Endothelial cell of hepatic sinusoid (primary cell): ENCODE measurements at regions not wholly inside any gene's neighbourhood (a gene's known extent, or its start where the extent isn't known, plus 50 kb on each side); places are given as distances from the start of the nearest gene placed in this dataset.
"Not testable (repeated sequence)": the region's sequence is repeated elsewhere in the genome, so short reads cannot be mapped to it uniquely, and the experiment has no call there.

Experiments used
- in situ Hi-C: cut with HindIII; loops from 2 replicates; pipeline ENCODE4 v1.10.0; 2017; ENCODE audit warnings: low sequenced_read_pairs

DNA sequence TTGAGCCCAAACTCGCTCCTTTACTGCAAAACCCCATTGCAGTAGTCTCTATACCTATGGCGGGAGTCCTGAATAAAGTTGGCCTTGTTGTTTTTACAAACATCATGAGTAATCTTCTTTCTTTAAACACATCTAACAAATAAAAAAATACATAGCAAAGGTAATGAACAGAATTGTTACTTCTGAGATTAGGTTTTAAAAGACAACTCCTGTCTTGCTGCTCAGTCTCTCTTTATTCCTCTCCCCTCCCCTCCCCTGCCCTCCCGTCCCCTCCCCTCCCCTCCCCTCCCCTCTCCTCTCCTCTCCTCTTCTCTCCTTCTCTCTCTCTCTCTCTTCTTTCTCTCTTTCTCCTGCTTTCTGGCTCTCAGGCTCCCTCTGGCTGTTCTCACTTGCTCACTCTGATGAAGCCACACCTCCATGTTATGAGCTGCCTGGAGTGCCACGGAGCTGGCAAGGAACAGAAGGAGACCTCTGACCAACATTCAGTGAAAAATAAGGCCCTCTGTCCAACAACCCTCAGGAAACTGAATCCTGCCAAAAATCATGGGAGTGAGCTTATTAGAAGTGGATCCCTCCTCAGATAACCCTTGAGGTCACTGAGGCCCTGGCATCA lies 300.7 kb upstream of the MIR17HG start:
- in situ Hi-C loops: no loop called here

DNA sequence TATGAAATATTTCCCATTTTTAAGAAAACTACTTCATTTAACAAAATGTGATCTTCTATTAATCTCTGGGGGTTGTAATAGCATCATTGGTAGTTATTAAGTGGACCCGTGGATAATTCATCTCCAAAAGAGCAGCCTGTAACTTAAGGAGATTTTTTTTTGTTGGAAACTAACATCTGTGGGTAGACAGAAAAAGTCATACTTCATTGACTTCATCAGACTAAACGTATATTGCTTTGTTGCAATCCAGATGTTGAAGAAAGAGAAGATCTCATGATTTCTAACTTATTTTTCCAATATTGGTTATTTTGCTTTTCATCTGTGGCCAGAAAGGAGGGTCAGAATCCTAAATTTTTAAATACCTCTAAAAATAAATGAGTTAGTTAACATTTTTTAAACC lies 296.5 kb upstream of the MIR17HG start:
- in situ Hi-C loops: no loop called here

DNA sequence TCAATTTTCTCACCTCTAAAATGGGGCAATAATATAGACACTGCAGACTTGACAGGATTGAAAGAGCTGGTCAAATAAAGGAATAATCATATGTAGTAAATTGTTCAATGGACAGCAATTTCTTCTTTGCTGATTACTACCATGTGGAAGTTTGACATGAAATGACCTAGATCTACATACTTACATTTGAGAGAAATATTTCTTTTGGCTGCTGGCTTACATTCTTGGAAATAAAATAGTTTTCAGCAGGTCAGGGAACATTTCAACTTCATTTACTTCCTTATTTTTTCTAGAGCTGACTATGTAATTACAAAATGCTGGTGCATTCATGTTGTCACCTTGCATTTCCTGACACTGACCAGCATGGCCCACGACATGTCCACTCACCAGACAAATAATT lies 294.6 kb upstream of the MIR17HG start:
- in situ Hi-C loops: no loop called here

DNA sequence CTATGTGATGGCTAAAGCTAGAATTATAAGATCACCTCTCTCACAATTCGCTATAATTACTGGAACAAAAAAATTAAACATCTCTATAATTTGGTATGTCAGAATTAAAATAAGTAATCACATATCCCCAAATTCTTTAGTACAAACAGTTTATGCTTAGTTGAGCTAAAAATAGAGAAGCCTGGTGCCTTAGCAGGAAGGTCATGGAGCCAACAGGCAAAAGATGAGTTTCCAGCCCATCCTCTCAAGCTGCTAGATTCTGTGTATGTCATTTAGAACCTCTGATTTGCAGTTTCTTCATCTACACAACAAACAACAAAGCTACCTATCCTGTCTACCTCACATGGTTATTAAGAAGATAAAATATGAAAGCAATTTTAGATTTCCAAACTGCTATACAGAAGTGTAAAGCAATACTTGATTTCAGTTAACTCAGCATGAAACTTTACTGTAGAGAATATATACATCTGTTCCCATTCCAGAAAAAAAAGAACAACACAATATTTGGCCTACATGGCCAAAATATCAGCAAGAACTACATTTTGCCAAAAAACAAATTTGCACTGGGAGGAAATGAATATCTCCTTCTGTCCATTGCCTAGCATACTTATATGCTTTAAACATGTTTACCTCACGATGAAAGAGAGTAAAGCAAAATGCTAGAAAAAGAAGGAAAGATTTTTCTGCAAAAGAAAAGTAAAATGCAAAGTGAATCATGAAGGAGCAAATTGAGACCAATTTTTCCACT lies 294.0 kb upstream of the MIR17HG start:
- in situ Hi-C loops: no loop called here

DNA sequence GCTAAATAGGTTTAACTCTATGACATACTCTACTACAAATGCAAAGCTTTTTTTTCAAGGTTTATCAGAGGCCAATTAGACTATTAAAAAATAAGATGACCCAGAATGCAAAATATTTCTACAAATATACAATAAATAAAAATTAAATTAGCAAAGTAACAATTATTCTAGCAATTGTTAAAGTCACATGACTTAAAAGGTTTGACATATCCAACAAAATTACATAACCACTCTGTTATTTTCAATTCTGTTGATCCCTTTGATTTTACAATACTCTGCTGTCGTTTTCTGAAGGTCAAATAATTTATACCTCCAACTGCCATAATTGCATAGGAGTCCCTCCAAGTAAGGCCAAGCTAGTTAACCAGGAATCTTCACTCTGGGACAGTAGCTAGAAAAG lies 292.6 kb upstream of the MIR17HG start:
- in situ Hi-C loops: no loop called here

DNA sequence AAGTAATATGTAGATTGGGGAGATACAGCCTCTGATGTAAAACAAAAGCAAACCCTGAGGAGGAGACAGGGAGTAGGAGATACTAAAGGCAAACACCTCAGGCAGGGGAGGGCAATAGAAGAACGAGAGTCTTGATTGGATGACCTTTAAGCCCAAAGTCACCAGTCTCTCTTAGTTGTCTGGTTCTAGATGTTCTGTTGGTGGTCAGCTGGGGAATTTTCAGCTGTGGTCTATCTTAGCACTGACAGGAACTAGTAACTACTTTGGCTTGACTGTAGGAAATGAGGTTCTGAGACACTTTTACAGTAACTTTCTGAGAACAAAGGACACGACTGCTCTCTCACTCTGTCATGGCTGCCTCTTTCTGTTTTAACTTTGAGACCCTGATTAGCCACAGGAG lies 290.7 kb upstream of the MIR17HG start:
- in situ Hi-C loops: no loop called here

DNA sequence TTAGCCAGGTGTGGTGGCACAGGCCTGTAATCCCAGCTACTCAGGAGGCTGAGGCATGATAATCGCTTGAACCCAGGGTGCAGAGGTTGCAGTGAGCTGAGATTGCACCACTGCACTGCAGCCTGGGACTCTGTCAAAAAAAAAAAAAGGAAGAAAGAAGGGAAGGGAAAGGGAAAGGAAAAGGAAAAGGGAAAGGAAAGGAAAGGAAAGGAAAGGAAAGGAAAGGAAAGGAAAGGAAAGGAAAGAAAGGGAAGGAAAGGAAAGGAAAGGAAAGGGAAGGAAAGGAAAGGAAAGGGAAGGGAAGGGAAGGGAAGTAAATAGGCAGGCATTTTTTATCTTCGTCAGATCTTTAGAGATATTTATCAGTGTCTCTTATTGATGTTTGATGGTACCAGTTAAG lies 290.0 kb upstream of the MIR17HG start:
- in situ Hi-C loops: not testable (repeated sequence)

DNA sequence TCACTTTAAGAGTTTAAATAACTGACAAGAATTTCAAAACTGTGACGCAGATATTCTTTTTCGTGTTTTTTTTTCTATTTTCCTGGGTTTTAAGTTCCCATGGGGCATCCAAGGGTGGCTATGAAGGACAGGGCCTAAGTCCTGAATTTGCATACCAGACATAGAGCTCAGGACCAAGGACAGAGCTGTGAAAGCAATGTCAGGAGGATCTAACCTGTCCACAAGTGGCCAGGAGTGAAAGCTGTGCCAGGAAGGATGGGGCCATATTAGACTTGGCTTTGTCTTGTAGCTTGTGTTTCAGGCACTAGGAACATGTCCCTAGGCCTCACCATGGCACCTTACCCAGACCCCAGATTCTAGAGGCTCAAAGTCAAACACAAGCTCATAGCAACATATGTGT lies 289.4 kb upstream of the MIR17HG start:
- in situ Hi-C loops: no loop called here

DNA sequence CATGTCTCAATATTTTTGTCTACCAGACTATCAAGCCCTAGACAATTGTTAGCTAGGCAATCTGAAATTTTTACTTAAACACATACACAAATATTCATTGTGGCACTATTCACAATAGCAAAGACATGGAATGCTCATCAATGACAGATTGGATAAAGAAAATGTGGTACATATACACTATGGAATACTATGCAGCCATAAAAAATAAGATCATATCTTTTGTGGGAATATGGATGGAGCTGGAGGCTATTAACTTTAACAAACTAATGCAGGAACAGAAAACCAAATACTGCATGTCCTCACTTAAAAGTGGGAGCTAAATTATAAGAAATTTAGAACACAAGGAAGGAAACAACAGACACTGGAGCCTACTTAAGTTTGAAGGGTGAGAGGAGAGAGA lies 288.6 kb upstream of the MIR17HG start:
- in situ Hi-C loops: no loop called here

DNA sequence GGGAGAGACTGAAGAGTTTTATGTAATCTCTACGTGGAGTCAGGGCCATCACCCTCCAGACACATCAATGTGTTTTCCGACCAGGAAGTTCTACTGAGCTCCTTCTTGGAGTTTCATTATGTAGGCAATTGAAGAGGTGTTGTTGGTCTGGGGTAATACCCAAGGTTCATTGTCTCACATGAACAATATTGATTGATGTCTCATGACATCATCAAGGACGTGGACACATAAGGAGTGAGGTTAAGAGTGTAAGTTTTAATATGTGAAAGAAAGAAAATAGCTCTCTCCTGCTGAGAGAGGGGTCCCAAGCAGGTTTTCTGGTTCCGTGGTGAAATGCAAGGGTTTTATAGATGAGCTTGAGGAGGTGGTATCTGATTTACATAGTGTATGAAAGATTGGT lies 280.7 kb upstream of the MIR17HG start:
- in situ Hi-C loops: no loop called here

DNA sequence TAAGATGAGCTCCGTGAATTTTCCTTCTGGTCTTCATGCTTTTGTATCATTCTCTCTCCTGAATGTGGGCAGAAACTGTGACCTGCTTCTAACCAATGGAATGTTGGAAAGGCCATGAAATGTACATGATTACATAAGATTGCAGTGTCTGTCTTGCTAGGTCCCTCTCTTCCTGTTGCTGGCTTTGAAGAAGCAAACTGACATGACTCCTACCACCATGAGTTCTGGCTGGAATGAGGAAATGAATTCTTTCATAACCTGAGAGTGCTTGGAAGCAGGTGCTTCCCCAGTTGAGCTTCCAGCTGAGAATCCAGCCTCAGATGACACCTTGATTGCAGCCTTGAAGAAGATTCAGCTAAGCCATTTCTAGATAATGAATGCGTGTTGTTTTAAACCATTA lies 275.0 kb upstream of the MIR17HG start:
- in situ Hi-C loops: no loop called here

DNA sequence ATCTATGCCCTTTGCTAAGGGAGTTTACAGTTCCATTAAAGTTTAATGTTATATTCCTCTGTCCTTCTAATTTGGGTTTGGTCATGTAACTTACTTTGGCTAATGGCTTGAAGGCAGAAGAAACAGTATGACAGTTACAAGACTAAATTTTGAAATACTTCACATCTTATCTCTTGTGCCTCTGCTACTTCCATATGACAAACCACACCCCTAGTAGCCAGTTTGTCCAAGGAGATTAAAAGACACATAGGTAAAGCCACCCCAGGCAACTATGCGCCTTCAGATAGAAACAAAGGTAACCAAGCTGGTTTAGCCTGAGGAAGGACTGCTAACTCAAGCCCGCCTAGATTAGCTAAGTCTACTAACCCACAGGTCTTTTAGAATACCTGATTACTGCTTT lies 273.4 kb upstream of the MIR17HG start:
- in situ Hi-C loops: no loop called here

DNA sequence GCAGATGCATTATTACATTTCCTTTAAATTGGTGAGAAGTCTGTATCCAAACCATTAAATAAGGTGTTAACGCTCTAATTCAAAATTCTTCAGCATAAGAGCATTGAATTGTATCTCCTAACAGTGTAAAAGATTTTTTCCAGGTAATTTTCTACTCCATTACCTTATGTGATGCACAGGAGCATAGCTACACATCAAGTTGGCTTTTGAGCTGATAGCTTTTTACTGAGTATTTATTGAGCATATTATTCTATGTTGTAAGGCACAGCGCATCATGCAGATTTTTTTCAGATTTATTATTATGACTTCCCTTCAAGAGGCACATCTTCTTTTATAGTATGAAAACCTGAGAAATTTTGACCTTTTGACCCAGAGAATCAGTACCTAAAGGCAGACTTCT lies 270.7 kb upstream of the MIR17HG start:
- in situ Hi-C loops: no loop called here

DNA sequence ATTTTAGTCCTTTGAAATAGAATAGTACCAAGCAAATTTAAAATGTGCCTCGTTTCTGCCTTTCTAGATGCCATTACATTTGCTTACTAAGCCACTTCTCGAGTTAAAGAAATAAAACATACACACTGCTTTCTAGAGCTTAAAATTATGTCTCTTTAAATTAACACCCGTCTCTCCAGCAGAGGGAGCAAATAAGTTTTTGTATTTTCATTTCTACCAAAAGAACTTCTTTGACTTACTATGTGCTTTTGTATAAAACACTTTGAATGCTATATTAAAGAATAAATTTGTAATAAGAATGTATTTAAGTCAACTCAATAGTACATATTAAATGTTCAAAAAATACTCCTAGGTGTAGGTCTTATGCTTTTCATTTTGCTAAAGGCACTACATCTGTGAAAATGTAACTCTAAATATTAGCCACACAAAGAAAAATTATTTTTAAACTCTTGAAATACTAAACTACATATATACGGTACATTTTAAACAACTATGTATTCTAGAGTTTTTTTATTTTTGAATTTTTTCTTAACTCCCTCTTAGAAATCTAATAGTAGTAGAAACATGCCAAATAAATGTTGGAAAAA lies 269.3 kb upstream of the MIR17HG start:
- in situ Hi-C loops: no loop called here

DNA sequence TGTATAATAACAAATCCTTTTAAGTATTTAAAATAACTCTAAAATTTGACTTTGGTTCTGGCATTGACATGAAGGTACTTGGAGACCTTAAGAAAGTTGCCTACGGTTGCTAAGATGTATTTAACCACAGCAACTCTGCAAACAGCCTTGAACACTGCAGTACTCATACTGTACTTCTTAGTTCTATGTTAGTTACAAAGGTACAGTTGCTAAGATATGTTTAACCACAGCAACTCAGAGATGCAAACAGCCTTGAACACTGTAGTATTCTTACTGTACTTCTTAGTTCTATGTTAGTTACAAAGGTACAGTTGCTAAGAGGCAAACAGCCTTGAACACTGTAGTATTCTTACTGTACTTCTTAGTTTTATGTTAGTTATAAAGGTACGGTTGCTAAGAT lies 268.3 kb upstream of the MIR17HG start:
- in situ Hi-C loops: no loop called here

DNA sequence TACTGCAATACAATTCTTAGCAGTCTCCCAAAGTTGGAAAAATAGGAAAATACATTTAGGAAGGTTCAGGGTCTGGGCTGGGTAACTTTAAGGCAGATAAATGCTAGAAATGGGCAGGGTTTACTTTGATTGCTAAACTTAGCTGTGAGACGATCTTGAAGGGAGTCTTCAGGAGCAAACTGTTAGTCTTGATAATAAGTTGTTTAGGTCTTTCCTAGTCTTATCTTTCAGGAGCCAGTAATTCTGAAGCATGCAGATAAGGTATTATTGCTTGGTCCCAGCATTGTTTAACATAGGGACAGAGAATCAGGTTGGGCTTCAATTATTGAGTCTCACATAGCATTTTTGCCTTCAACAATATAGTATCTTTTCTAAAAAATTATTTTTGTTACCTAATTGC lies 262.4 kb upstream of the MIR17HG start:
- in situ Hi-C loops: no loop called here

DNA sequence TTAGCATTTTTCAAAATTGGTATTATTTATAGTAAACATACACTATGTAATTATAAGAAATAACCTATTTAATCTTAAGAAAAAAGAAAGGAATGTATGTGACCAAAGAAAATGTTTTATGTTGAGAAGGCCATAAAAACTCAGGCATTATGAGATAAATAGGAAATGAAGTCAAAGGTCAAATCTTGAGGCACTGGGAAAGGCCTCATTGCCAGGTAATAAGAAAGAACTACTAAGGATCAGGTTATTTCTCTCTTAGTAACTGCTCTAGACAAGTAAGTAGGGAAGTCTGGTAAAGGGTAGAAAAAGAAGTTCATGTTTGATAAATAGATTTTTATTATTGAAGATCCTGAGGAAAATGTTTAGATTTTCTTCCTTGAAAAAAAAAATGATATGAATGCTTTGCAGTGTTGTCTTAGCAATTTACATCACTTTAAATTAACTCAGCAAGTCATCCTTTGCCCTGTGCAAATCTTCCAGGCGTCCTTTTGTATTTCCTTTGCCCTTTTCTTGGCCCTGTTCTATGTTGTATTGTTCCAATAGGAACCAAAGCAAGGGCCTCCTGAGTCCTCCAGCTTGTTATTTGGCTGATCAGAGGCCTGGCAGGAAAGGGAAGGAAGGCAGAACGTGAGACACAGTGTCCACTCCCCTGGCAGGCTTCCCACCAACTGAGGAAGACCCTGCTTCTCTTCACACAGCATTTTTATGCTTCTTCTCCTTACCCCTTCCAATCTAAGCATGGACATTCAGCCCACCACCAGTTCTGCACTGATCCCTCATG lies 260.4 kb upstream of the MIR17HG start:
- in situ Hi-C loops: no loop called here

DNA sequence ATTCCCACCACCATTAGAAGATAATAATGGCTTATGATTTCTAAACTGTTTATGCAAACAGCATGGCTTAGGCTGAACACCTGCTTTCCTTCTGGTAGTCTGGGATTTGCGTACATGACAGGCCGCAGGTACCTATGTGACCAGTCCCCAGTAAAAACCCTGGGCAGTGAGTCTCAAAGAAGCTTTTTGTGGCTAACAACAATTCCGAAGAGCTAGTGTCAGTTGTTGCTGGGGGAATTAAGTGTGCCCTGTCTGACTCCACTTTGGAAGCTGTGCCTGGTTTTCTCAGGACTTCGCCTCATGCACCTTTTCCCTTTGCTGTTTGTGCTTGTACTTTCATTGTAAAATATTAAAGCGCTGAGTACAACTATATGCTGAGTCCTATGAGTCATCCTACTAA lies 250.2 kb upstream of the MIR17HG start:
- in situ Hi-C loops: no loop called here

DNA sequence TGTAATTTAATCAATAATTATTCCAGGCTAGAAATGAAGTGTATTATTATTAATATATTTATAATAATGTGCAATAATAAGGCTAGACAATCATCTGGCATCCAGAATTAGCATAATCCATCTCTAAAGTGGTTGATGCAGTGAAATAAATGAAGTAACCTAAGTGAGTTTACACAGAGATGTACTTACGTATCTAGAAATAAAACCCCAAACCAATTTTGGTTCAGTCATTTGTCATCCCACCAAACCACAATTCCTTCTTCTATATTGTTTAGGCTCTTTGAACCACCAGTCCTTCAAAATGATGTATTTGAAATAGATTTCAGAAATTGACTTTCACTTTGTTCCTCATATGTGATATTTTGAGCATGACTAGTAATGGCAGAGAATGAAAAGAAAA lies 247.6 kb upstream of the MIR17HG start:
- in situ Hi-C loops: no loop called here

DNA sequence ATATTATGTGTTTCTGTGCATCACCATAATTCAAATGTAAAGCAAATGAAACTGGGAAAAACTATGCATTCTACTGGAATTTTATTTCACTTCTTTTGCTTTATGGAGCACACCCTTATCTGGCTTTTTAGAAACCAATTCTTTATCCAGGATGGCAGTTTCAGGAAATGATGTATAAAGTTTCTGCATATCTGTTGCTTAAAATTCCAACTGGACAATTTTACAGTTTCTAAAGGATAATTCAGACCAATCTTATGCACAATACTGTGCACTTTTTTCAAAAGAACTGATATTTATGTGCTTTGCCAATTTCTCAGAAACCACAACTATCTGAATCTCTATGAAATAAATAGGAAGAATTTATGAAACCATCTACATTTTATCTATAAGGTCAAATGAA lies 246.5 kb upstream of the MIR17HG start:
- in situ Hi-C loops: no loop called here

DNA sequence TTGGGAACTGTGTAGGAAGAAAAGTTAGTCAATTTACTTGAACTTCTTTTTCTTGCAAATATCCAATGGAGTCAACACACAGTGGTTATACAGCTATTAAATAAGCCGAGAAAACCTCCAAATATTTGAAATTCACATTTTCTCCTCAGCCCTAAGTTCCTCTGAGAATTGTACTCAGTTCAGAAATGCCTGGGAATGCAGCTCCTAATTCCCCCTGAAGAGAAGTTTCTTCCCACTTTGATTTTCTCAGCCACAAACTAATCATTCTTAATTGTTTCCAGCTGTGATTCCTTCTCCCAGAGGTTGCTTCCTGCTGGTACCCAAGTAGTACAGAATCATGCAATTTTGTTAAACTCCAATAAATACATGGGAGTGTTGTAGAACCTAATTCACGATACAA lies 246.1 kb upstream of the MIR17HG start:
- in situ Hi-C loops: no loop called here

DNA sequence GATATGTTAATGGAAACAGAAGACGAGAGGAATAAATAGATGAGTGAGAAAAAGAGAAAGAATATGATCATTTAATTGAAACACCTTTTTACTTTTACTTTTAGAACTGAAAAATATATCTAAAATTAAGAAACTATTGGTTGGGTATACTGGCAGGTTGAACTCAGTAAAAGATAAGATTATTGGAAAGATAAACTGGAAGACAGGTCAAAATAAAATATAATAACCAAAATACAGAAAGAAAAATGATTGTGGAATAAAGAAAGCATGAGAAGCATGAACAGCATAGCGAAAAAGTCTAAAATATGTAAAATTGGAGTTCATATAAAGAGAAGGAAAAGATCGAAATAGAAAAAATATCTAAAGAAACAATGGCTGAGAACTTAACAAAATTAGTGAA lies 242.2 kb upstream of the MIR17HG start:
- in situ Hi-C loops: no loop called here
